Activated CD8-positive, alpha-beta memory T cell treated with anti-CD3 and anti-CD28 coated beads, Interleukin-2, amount 10 ng/mL, durations not matched to agents 7 days and 5 days (primary cell): ENCODE measurements at regions not wholly inside any gene's neighbourhood (a gene's known extent, or its start where the extent isn't known, plus 50 kb on each side); places are given as distances from the start of the nearest gene placed in this dataset.
"Not testable (repeated sequence)": the region's sequence is repeated elsewhere in the genome, so short reads cannot be mapped to it uniquely, and the experiment has no call there.

Source experiments
- ATAC-seq: fragments of 150-1000 bp; cut with Tn5 transposase; one replicate; pipeline ENCODE4 v1.10.0; 2021; ENCODE audit warnings: moderate library complexity
- CTCF ChIA-PET: fragments of 350-600 bp; sonication (Branson Sonifier 250); formaldehyde crosslinking; loops from one replicate; lab custom pipeline; 2021; ENCODE audit warnings: antibody characterized with exemption; lab: Charles Lee
- DNase-seq: peaks from one replicate; pipeline ENCODE4 v3.0.0-alpha.2; 2020
- H3K27ac Mint-ChIP-seq: one replicate; pipeline ENCODE4 v1.8.0; 2021; ENCODE audit warnings: mild to moderate bottlenecking, mixed read lengths
- H3K27me3 Mint-ChIP-seq: one replicate; pipeline ENCODE4 v1.8.0; 2021; ENCODE audit warnings: mixed read lengths
- H3K36me3 Mint-ChIP-seq: one replicate; pipeline ENCODE4 v1.8.0; 2021; ENCODE audit warnings: mild to moderate bottlenecking, mixed read lengths
- H3K4me1 Mint-ChIP-seq: one replicate; pipeline ENCODE4 v1.8.0; 2021; ENCODE audit warnings: mixed read lengths
- H3K4me3 Mint-ChIP-seq: one replicate; pipeline ENCODE4 v1.8.0; 2021; ENCODE audit warnings: mild to moderate bottlenecking, moderate library complexity, mixed read lengths
- H3K9me3 Mint-ChIP-seq: one replicate; pipeline ENCODE4 v1.8.0; 2022; ENCODE audit warnings: low read depth, mixed read lengths

DNA sequence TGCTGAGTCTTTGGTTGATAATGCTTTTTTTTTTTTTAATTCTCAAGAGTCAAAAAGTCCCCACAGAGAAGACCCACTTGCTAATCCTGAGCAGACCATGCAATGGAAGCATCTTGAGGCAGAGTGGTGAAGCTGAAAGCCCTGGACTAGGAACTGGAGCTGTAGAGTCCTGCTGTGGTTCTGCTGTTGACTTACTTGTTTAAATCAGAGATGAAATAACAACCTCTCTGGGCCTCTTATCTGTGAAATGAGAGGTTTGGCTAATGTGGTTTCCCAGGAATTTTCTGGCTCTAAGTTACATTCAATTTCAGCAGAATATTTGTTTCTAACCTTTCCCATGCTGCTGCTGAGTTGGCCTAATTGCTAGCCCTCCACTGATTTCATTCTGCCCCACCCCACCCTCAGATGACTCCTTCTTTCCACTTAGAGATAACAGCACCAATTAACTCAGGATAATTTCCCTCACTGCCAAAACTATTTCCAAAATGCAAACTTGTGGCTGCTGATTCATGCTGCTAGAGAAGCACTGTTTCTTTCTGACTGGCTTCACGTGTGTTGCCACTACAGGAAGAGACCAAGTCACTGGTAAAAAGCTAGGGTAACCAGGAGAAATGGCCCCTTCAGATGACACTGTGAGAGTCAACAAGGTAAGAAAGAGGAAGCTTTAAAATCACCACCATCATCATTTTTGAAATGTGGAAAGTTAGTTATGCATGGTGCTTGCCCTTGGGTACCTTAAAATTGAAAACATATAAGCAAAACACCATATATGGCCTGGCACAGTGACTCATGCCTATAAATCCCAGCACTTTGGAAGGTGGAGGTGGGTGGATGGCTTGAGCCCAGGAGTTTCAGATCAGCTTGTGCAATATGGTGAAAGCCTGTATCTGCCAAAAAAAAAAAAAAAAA lies 326.4 kb downstream of the DCHS2 start:
- ATAC-seq (no peak), DNase-seq (no peak)
- Mint-ChIP-seq H3K9me3 (no peaks in the 10 kb centered on the region), H3K27me3 (no peaks in the 10 kb centered on the region), H3K36me3 (no peaks in the 10 kb centered on the region), H3K27ac (no peak overlapping the region), H3K4me3 (no peak overlapping the region), H3K4me1 (peaks cover 2% of the 10 kb centered on the region)
- CTCF ChIA-PET, result no interaction called here

DNA sequence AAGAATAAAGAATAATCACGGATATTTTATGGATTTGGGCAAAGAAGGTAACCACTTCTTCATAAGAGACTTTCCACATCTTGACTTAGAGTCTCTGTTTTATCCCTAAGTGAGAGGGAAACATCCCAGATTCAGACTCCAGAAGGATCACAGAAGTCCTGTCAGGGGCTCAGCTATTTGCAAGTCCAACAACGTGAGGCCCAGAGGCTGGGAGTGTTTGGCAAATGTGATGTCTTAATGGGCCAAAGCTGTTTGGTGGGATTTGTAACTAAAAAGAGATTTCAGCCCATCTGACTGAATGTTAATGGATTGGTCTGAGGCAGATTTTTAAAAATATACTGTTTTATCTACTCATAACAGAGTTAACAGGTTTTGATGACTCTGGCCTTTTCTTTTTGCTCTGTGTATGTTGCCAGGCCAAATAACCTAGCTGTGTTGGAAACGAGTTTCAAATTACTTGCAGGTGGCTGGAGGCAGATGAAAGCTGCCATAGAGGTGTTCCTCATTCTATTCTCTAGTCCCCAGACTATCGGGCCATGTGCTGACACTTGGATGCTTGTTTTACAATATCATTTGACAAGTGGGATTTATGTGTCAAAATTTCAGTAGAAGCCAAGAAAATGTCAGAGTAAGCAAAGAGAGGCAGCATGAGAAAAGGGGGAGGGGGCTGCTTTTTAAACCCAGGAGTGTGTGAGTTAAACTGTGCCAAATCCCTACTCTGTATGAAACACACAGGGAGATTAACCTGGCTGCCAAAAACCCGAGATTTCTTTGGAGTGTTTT lies 330.9 kb downstream of the DCHS2 start:
- DNase-seq (no peak), ATAC-seq (no peak)
- Mint-ChIP-seq H3K27ac (no peak overlapping the region), H3K4me1 (peaks cover 2% of the 10 kb centered on the region), H3K9me3 (no peaks in the 10 kb centered on the region), H3K36me3 (no peaks in the 10 kb centered on the region), H3K27me3 (no peaks in the 10 kb centered on the region), H3K4me3 (no peak overlapping the region)
- CTCF ChIA-PET, result no interaction called here

DNA sequence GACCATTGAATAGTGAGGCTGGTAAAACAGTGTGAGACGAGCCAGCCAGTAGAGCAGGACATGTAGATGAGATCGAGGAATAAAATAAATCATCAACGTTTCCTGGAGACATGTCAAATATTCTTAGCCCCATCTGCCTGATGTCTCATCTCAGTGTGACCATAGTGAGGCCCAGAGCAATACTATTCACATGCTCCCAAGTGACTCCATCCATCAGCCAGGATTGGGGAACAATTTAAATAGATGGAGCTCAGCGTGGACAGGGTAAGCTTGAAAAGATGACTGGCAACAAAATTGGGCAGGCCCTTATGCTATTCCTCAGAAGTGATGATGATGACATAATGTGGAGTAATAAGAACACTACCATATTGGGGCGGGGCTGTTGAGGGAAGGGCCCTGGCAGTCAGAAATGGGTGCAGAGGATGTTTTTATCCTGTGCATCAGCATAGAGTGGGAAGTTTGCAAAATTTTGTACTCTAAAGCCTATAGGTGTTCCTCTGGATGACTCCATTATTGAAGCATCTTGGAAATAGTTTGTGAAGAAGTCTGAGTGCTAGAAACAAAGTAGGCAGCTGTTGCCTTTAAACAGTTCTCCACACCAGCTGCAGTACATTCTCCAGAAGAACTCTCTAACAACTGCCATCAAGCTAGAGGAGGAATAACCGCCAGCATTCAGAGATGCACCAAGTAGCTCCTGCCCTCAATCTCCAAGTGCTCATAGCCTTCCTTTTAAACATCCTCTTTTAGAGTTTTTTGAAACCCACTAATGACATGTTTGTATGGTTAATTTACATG lies 333.0 kb downstream of the DCHS2 start:
- DNase-seq (no peak), ATAC-seq (no peak)
- no peak overlapping the region for H3K27ac Mint-ChIP-seq
- no peaks in the 10 kb centered on the region for H3K36me3 Mint-ChIP-seq
- no peaks in the 10 kb centered on the region for H3K4me1 Mint-ChIP-seq
- CTCF ChIA-PET, result interaction anchor here (0.5 kb wide), 1 partner anchor 522 kb away, joined by 3 read pairs; no protein-coding TSS in a partner anchor
- H3K27me3 Mint-ChIP-seq, result no peaks in the 10 kb centered on the region
- no peaks in the 10 kb centered on the region for H3K9me3 Mint-ChIP-seq
- H3K4me3 Mint-ChIP-seq, result no peak overlapping the region

DNA sequence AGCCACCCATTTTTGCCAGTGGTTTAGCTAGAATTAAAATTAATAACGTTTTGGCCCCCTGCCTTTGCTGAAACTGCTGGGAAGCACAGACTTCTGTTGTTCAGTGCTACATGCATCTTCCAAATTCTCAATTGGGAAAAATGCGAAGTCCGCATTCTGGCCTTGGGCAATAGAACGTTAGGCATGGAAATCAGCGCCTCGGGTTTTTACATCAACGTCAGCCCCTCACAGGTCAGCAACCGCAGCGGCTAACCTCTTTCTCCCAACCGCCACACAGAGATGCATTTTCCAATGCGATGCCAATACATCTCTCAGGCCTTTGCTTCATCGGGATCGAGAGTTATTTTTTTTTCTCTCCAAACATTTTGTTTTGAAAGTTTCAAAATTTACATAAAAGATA lies 339.1 kb downstream of the DCHS2 start:
- CTCF ChIA-PET, result no interaction called here

DNA sequence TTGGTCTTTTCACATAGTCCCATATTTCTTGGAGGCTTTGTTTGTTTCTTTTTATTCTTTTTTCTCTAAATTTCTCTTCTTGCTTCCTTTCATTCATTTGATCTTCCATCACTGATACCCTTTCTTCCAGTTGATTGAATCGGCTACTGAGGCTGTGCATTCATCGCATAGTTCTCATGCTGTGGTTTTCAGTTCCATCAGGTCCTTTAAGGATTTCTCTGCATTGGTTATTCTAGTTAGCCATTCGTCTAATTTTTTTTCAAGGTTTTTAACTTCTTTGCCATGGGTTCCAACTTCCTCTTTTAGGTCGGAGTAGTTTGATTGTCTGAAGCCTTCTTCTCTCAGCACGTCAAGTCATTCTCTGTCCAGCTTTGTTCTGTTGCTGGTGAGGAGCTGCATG lies 342.4 kb downstream of the DCHS2 start:
- ATAC-seq, DNase-seq, H3K27me3 Mint-ChIP-seq, H3K9me3 Mint-ChIP-seq, CTCF ChIA-PET, H3K36me3 Mint-ChIP-seq, H3K4me3 Mint-ChIP-seq, H3K27ac Mint-ChIP-seq, H3K4me1 Mint-ChIP-seq: not testable (repeated sequence)

More for the DNA sequence above, 339.1 kb downstream of the DCHS2 start:
- H3K4me3 Mint-ChIP-seq, result no peak overlapping the region
- H3K27ac Mint-ChIP-seq, result no peak overlapping the region
- ATAC-seq (no peak), DNase-seq (no peak)
- no peaks in the 10 kb centered on the region for H3K27me3 Mint-ChIP-seq
- no peaks in the 10 kb centered on the region for H3K4me1 Mint-ChIP-seq
- no peaks in the 10 kb centered on the region for H3K9me3 Mint-ChIP-seq
- no peaks in the 10 kb centered on the region for H3K36me3 Mint-ChIP-seq

DNA sequence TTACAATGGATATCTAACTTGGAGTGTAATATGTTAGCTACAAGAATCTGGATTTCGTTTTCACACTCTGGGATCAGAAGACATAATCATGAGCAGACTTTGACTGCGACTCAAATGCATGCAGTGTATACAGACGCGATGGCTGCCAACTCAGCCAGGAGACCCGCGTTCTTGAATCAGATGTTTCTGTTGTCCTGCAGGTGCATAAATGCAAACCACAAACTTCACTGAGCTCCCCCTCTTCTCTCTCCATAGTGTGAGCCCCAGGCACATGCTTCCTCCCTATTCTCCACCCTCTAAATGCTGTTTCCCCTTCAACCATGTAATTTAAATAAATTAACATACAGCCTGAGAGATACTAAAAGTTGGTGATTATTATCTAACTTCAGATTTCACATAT lies 347.9 kb downstream of the DCHS2 start:
- no peak overlapping the region for H3K27ac Mint-ChIP-seq
- no peaks in the 10 kb centered on the region for H3K27me3 Mint-ChIP-seq
- H3K4me1 Mint-ChIP-seq, result no peaks in the 10 kb centered on the region
- no peak for DNase-seq
- no peak for ATAC-seq
- no peak overlapping the region for H3K4me3 Mint-ChIP-seq
- CTCF ChIA-PET, result no interaction called here
- H3K36me3 Mint-ChIP-seq, result no peaks in the 10 kb centered on the region
- H3K9me3 Mint-ChIP-seq, result no peaks in the 10 kb centered on the region

DNA sequence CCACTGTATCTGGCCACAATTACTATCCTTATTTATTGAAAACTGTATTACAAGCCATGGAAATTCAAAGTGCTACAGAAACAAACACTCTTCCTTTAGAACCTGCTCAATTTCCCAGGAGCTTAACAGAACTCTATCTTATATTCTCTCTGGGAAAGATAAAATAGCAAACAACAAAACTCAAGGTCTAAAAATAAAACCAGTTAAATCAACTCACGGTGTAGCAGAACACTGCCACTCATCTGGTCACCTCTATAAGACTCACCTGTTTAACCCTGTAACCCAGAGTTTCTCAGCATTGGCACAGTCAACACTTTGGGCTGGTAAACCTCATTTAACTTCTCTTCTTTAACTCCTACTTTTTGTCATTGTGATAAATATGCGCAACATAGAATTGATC lies 348.9 kb downstream of the DCHS2 start:
- CTCF ChIA-PET, result no interaction called here
- H3K4me3 Mint-ChIP-seq, result no peak overlapping the region
- H3K27ac Mint-ChIP-seq, result no peak overlapping the region

DNA sequence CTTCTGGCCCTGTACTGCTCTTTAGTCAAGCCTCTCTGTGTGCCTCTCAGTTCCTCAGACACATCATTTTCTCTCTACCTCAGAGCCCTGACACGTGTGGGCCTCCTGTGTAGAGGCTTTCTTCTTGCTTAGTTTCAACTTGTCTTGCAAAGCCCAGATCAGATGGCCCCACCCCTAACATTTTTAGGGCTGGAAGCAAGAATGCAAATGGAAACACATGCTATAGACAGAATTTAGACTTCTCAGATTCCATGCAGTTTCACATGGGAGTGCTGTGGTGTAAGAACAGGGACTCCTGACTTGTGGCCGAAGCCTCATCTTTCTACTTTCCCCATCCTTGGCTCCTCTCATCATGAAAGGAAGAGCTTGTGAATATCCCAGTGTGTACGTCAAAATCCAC lies 350.7 kb downstream of the DCHS2 start:
- ATAC-seq (no peak), DNase-seq (no peak)
- H3K4me1 Mint-ChIP-seq, result no peaks in the 10 kb centered on the region
- H3K4me3 Mint-ChIP-seq, result no peak overlapping the region
- H3K27ac Mint-ChIP-seq, result no peak overlapping the region
- no peaks in the 10 kb centered on the region for H3K27me3 Mint-ChIP-seq
- CTCF ChIA-PET, result no interaction called here
- H3K9me3 Mint-ChIP-seq, result no peaks in the 10 kb centered on the region
- no peaks in the 10 kb centered on the region for H3K36me3 Mint-ChIP-seq

More for the DNA sequence above, 348.9 kb downstream of the DCHS2 start:
- no peaks in the 10 kb centered on the region for H3K4me1 Mint-ChIP-seq
- DNase-seq, result no peak
- no peaks in the 10 kb centered on the region for H3K36me3 Mint-ChIP-seq
- H3K27me3 Mint-ChIP-seq, result no peaks in the 10 kb centered on the region
- no peaks in the 10 kb centered on the region for H3K9me3 Mint-ChIP-seq
- no peak for ATAC-seq

DNA sequence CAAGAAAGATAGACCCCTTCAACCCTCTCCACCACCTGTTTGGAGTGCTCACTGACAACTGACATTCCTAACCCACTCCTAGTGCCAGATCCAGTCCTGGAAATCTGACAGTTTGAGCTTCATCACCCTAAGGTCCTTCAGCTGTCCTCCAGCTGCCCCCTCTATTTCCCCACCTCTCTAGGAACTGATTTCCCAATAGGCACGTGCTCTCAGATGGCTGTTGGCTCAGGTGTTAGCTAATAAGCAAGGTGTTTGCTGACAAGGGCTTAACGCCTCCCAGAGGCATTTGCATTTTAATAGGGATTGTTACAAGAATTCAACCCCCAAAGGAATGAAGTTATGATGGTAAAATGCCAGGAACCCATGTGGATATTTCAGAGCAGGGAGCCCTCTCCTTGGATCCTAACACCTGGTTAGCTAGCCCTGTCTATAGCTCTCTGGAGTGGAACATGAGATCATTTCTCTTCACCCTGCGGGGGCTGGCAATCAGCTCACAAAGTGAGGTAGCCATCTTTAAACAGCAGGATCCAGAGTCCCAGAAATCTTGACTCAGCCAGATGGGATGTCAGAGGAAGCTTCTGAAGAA lies 348.5 kb upstream of the SFRP2 start:
- CTCF ChIA-PET, result no interaction called here
- Mint-ChIP-seq H3K36me3 (no peaks in the 10 kb centered on the region), H3K4me3 (no peak overlapping the region), H3K27me3 (no peaks in the 10 kb centered on the region), H3K27ac (no peak overlapping the region), H3K4me1 (no peaks in the 10 kb centered on the region), H3K9me3 (no peaks in the 10 kb centered on the region)
- DNase-seq (no peak), ATAC-seq (no peak)

DNA sequence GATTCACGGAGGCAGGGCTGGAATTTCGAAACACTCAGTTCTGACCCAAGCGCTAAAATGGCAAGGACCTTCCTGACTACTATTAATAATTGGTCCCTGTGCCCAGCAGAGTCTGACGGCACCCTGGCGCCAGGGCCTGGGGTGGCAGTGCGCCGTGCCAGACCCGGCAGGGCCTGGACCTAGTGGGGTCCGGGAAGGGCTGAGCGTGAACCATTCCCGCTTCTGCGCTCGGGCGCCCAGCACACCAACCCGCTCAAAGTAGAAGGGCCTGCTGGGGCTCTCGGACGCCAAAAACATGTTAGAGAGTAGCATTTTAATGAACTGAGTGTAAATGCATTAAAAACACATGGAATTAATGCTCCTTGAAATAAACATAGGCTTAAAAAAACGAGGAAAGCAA lies 346.7 kb upstream of the SFRP2 start:
- Mint-ChIP-seq H3K27me3 (no peaks in the 10 kb centered on the region), H3K36me3 (no peaks in the 10 kb centered on the region), H3K4me1 (no peaks in the 10 kb centered on the region), H3K4me3 (no peak overlapping the region), H3K27ac (no peak overlapping the region), H3K9me3 (no peaks in the 10 kb centered on the region)
- CTCF ChIA-PET, result no interaction called here
- ATAC-seq (no peak), DNase-seq (no peak)

DNA sequence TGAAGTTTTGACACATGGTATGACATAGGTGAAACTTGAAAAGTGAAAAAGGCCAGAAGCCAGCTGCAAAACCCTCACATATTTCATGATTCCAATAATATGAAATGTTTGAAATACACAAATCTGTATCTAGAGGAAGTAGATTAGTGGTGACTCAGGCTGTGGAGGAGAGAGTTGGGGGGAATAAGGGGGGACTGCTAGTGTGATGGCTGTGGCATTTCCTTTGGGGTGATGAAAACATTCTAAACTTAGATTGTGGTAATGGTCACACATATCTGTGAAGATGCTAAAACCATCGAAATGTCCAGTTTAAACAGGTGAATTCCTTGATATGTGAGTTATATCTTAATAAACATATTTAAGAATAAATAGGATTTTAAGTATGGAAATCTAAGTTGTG lies 343.5 kb upstream of the SFRP2 start:
- no peaks in the 10 kb centered on the region for H3K4me1 Mint-ChIP-seq
- no peak for ATAC-seq
- H3K36me3 Mint-ChIP-seq, result no peaks in the 10 kb centered on the region
- H3K27me3 Mint-ChIP-seq, result no peaks in the 10 kb centered on the region
- no peaks in the 10 kb centered on the region for H3K9me3 Mint-ChIP-seq
- CTCF ChIA-PET, result no interaction called here
- no peak overlapping the region for H3K4me3 Mint-ChIP-seq
- no peak overlapping the region for H3K27ac Mint-ChIP-seq
- DNase-seq, result no peak

DNA sequence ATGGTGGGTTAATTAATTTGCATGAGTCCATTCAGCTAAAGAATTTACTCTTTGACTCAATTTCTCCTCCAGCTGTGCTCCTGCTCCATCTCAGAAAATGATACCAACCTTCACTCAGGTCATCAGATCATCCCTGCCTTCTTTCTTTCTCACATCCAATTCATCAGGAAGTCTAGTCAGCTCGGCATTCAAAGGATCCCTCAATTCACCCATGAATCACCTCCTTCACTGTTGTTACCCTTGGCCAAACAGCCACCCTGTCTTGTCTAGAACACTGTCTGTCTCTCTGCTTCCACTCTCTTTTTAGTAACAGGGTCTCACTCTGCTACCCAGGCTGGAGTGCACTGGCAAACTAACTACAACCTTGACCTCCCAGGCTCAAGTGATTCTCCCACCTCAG lies 337.4 kb upstream of the SFRP2 start:
- H3K27ac Mint-ChIP-seq, result no peak overlapping the region
- H3K27me3 Mint-ChIP-seq, result no peaks in the 10 kb centered on the region

DNA sequence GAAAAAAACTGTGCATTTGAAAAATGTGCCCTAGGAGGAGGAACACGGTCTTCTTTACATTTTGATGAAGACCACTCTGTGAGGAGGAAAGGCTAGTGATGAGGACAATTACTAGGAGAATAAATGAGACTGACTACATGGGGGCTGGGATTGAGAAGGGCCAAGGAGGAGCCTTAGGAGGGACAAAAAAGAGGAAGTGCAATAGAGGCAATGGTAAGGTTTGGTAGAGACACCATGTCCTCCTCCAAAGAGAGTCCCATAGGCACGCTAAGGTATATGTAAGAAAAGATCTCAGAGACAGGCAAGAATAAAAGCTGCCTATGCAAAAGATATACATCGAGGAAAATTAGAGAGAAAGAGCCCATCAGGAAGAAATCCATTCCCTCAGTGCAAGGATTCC lies 336.5 kb upstream of the SFRP2 start:
- Mint-ChIP-seq H3K27me3 (no peaks in the 10 kb centered on the region), H3K9me3 (no peaks in the 10 kb centered on the region), H3K4me3 (no peak overlapping the region), H3K36me3 (no peaks in the 10 kb centered on the region), H3K4me1 (no peaks in the 10 kb centered on the region), H3K27ac (no peak overlapping the region)
- CTCF ChIA-PET, result no interaction called here
- ATAC-seq (no peak), DNase-seq (no peak)

More for the DNA sequence above, 337.4 kb upstream of the SFRP2 start:
- Mint-ChIP-seq H3K4me1 (no peaks in the 10 kb centered on the region), H3K9me3 (no peaks in the 10 kb centered on the region), H3K36me3 (no peaks in the 10 kb centered on the region), H3K4me3 (no peak overlapping the region)
- CTCF ChIA-PET, result no interaction called here
- DNase-seq (no peak), ATAC-seq (no peak)
